ENCODE measurements at regions not wholly inside any gene's neighbourhood (a gene's known extent, or its start where the extent isn't known, plus 50 kb on each side); places are given as distances from the start of the nearest gene placed in this dataset.

DNA sequence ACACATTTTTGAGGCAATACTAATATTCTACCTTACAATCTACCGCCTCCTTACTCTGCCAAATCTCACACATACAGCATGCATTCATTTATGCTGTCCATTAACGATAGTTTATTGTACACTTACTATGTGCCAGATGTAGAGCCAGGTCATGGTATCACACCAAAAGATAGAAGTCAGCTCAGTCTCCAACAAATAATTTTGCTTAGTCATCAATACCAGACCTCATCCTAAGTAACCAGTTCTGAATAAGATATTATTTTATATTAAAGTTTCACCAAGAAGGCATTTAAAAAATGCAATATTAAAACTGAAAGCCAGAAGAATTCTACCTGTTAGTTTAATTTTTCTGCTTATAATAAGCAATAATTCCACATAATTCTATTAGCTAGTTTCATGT, 60.6 kb upstream of the TTC29 start:
- no peak overlapping the region for H3K9ac ChIP-seq (ENCODE audit: extremely low read depth, insufficient read length, low read length)
- H3K79me2 ChIP-seq (ENCODE audit: insufficient read depth, low read length): no peaks in the 10 kb centered on the region
- no peak overlapping the region for H3K27ac ChIP-seq (ENCODE audit: insufficient read length, low read depth, low read length)
- H2AFZ ChIP-seq (ENCODE audit: low read length): no peak overlapping the region
- no peak overlapping the region for H4K8ac ChIP-seq (replicated peaks; ENCODE audit: insufficient read length, low read depth, low read length)
- no peak overlapping the region for H4K91ac ChIP-seq (ENCODE audit: insufficient read length, low read depth, low read length)
- no peak overlapping the region for H2BK12ac ChIP-seq (ENCODE audit: insufficient read length, low read depth, low read length)
- no peak overlapping the region for H3K4me2 ChIP-seq (ENCODE audit: insufficient read depth, insufficient read length, low read length)
- no peak overlapping the region for H2BK20ac ChIP-seq (ENCODE audit: low read depth, low read length, poor library complexity, severe bottlenecking)
- H3K9me3 ChIP-seq (ENCODE audit: control insufficient read depth, low read depth, low read length): no peaks in the 10 kb centered on the region
- no peak overlapping the region for H2BK120ac ChIP-seq (ENCODE audit: low read depth, low read length, poor library complexity, severe bottlenecking)
- no peaks in the 10 kb centered on the region for H4K20me1 ChIP-seq (ENCODE audit: control insufficient read depth, insufficient read depth, insufficient read length)
- H3K56ac ChIP-seq (ENCODE audit: insufficient read length, low read depth, low read length): no peak overlapping the region
- no peak overlapping the region for H2BK15ac ChIP-seq (ENCODE audit: low read depth, low read length)
- H3T11ph ChIP-seq (ENCODE audit: low read length): no peak overlapping the region
- Mint-ChIP-seq H3K4me1 (peaks cover 49% of the 10 kb centered on the region in 2 experiments), H3K4me3 (no peak overlapping the region), H3K36me3 (ENCODE audit: insufficient read depth in 1 of 3, low read depth in 3 of 3) (no peaks in the 10 kb centered on the region), H3K27ac (no peak overlapping the region), H3K27me3 (ENCODE audit: low read depth) (no peaks in the 10 kb centered on the region), H3K9me3 (no peaks in the 10 kb centered on the region)
- H3K14ac ChIP-seq (ENCODE audit: insufficient read depth, low read length): no peak overlapping the region
- H3K4me1 ChIP-seq (ENCODE audit: insufficient read depth, low read length): peaks cover 5% of the 10 kb centered on the region; the same call in 1 of the 2 replicates
- TF ChIP-seq CTCF (conservative IDR thresholded peaks at IDR 0.05): no peak
- no peak overlapping the region for H4K5ac ChIP-seq (ENCODE audit: insufficient read length, low read depth, low read length)
- no peak overlapping the region for H2BK5ac ChIP-seq (ENCODE audit: insufficient read length, low read length)
- DNase-seq: no peak
- H3K79me1 ChIP-seq (ENCODE audit: insufficient read depth, low read depth, low read length, poor library complexity, severe bottlenecking): no peaks in the 10 kb centered on the region
- WGBS (ENCODE audit: extremely low coverage, insufficient read length, low lambda C conversion rate): no CpG with 5 or more reads among the region's 2 CpGs
- no peaks in the 10 kb centered on the region for H3K27me3 ChIP-seq (ENCODE audit: insufficient read depth, low read length)
- no peak overlapping the region for H3K4ac ChIP-seq (ENCODE audit: low read depth, low read length)
- no peak overlapping the region for H3K23ac ChIP-seq (ENCODE audit: insufficient read length, low read depth, low read length)
- no peaks in the 10 kb centered on the region for H3K23me2 ChIP-seq (ENCODE audit: insufficient read length, low read depth, low read length, poor library complexity, severe bottlenecking)
- H3K18ac ChIP-seq (ENCODE audit: insufficient read length, low read depth, low read length): no peak overlapping the region
- H2AK5ac ChIP-seq (ENCODE audit: insufficient read length, low read length): no peak overlapping the region

All from H9 (cell line).